NOMO-1 (cell line): ENCODE measurements at regions not wholly inside any gene's neighbourhood (a gene's known extent, or its start where the extent isn't known, plus 50 kb on each side); places are given as distances from the start of the nearest gene placed in this dataset.

Experiments
- DNase-seq, 2 experiments: peaks; one replicate each; lab custom pipeline; 2025; ENCODE audit not compliant: unreplicated experiment in 2 of 2; lab: John Stamatoyannopoulos, UW

- DNase-seq, result no peak
Measured at GRCh38 chr5:15266229-15266628, 233.8 kb upstream of the FBXL7 start.

- no peak for DNase-seq
Measured at GRCh38 chr5:15263942-15264341, 236.0 kb upstream of the FBXL7 start.

DNA sequence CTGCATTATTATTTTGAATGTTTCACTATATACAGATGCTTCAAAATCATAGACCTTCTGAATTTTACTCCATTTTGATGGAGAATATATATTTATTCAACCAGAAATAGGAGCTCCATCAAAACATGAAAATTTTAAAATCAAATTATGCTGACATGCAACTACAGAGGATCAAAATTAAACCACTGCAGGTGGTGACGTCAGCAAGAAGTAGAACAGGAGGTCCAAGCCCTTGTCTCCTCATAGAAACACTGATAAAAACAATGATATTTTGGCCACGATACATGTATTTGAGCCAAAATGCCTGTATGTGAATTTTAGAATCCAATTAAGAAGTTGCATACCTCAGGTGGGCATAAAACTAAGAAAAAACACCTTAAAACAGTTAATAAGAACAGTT is 236.6 kb upstream of the FBXL7 start:
- DNase-seq, result no peak

GRCh38 chr5:15261269-15261995 is 238.5 kb upstream of the FBXL7 start:
- no peak for DNase-seq

DNA sequence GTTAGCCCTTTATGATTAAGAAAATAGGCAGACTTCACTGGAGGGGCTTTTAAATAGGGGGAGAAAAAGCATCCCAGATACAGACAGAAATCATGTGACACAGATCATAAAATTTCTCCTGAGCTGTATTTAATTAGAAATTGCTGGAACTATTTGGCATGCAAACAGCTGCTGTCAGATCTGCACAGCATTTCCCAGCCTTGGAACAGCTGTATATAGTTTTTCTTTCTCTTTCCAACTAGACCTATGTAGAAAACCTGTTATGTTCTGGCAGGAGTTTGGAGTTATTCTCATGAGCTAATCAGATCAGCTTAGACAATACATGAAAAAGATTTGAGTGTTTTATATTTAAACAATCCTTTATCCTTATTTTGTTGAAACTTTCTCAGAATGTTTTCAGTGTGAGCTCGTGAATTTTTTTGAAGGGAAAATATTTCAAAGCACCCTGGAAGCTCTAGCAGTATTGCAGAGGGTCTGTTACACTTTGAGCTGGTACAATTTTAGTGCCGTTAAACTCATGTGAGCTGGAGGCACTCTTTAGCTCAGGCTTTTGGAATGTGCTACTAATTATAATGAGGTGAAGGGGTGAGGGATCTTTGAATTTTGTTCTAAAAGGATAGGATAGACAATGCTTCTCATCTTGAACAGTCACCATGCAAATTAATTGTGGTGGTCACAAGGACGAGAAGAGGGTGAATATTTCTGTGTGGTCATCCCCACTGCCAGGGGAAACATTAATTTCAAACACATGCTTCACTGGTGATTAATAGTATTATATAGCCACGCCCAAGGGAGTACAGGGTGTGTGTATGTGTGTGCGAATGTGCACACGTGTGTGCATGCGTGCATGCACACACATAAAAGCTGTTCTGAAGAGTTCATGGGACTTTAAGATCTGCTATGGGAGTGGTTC is 239.4 kb upstream of the FBXL7 start:
- no peak for DNase-seq

DNA sequence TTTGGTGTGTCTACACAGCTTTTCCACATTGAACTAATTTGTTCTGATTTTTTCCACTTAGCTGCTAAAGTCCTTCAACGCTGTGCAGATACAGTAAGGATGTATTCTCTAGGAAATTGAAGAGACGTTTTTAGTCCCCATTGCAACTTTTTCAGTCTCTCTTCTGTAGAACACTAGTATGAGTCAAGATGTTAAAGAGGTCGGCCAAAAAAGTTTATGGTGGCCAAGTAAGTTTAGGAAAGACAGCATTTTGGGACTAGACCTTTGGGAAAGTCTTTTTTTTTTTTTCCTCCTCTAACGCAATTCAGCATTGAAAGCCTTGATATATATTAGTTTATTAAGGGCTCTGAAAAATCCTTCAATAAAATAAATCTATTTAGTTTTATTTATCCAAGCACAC is 243.5 kb upstream of the FBXL7 start:
- DNase-seq, result no peak

GRCh38 chr5:15255576-15255975 is 244.4 kb upstream of the FBXL7 start:
- DNase-seq, result peak; percentile 63 to 69

- peak; percentile 76 to 79 for DNase-seq
Measured at GRCh38 chr5:15254607-15255006, 245.4 kb upstream of the FBXL7 start.

DNA sequence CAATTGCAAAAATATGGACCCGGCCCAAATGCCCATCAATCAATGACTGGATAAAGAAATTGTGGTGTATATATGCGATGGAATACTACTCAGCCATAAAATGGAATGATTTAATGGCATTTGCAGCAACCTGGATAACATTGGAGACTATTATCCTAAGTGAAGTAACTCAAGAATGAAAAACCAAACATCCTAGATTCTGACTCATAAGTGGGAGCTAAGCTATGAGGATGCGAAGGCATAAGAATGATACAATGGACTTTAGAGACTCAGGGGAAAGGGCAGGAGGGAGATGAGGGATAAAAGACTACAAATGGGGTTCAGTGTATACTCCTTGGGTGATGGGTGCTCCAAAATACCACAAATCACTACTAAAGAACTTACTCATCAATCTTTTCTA is 247.6 kb upstream of the FBXL7 start:
- DNase-seq, result no peak

GRCh38 chr5:15249152-15249551 is 250.8 kb upstream of the FBXL7 start:
- DNase-seq, result peak; percentile 67 to 96

DNA sequence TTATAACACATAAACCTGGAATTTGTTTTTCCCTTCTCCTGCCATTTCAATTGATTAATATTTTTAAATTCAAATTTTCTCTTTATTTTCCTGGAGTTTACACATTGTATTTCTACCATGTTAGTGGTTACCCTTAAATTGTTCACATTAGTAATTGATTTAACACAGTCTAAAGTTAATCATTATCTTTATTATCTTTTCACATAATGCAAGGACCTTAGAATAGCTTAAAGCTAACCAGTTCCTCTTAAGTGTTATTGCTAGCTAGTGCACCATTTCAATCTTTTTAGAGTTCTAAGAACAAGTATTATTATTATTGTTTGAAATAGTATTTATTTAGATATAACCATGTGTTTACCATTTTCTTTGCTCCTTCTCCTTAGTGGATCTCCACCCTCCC is 251.2 kb upstream of the FBXL7 start:
- DNase-seq, result peak in 1 of 2 experiments; percentile 41

DNA sequence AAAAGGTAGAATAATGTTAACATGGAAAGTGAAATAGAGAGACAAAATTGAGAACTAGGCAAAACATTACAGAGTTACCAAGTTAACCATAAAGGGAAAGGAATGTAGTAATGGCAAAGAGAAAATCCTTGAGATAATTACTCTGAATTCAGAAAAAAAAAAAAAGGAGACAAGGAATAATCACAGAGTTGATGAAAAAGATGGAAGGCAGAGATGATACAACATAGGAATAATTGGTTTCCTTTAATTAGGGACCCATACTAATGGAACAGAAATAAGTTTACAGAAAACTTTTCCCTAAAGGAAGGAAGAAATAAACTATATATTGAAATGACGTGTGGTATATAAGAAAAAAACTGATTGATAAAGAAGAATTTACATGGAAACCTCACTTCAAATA is 254.1 kb upstream of the FBXL7 start:
- DNase-seq, result no peak

- no peak for DNase-seq
Measured at GRCh38 chr5:15243301-15244020, 256.5 kb upstream of the FBXL7 start.

DNA sequence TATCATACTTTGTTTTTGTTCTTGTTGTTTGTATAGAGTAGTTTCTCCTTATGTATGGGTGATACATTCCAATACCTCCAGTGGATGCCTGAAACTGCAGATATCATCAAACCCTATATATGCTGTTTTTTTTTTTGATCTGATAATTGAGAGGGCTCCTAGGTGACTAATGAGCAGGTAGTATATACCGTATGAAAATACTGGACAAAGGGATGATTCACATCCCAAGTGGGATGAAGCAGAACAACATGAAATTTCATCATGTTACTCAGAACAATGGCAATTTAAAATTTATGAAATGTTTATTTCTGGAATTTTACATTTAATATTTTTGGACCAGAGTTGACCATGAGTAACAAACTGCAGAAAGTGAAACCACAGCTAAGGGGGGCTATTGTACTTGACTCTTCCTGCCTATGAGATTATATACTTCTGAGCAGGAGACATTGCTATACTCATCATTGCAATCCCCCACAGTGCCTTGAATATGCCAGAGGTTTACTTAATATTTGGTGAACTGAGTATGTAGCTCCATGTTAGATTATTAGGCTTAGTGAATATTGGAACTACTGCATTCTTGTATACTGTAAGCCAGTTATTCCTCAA is 258.7 kb upstream of the FBXL7 start:
- DNase-seq, result no peak

DNA sequence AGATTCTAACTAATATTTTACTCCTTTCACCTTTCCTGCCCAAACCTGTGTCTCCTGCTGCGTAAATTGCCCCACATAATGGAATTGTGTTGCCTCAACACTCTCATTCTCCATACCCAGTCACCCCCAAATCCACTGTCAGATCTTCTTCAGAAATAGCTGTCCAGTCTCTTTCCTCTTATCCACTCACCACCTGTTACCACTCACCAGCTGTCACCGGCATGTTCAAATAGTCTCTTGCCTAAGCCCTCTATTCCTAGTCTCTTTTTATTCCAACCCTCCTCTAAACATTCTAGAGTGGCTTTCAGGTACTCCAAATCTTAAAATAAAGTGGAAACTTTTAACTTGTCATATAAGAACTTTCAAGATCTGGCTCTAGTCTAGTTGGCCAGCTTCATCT is 262.0 kb upstream of the FBXL7 start:
- DNase-seq, result no peak

GRCh38 chr5:15236911-15237508 is 263.0 kb upstream of the FBXL7 start:
- no peak for DNase-seq

GRCh38 chr5:15234911-15235310 is 265.1 kb upstream of the FBXL7 start:
- no peak for DNase-seq

GRCh38 chr5:15234366-15234765 is 265.6 kb upstream of the FBXL7 start:
- DNase-seq, result no peak

DNA sequence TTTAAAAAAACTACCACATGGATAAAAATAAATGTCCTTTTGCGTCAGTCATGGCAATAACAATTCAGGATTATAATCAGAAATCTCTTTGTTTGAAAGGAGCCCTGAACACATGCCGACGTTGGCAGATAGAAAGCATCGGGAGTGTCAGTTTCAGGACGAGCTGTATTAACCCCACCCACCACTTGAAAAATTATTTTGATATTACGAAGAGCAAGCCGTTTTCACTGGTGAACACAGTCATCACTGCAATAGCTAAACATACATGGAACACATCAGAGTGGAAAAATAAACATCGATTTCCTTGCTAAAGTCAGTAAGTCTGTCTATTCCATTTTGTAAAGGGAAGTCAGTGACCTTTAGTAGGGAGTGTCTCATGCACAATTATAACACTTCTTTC is 266.4 kb upstream of the FBXL7 start:
- DNase-seq, result no peak

DNA sequence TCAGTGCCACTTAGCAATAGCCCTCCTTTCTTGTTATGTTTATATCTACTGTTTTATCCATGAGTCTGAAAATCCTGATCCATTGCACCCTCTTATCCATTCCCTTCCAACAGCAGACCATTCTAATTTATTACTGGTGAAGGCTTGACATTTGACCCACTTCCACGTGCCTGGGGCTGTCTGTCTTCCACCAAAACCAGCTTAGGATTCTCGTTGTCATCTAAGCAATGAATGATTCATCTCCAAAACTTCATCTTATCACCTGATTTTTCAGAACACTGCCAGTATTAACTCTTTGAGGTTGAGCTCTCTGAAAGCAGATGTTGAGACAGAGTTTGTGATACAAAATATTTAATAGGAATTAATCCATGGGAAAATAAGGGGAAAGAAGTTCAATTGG is 277.8 kb upstream of the FBXL7 start:
- DNase-seq, result no peak
